ENCODE measurements at regions not wholly inside any gene's neighbourhood (a gene's known extent, or its start where the extent isn't known, plus 50 kb on each side); places are given as distances from the start of the nearest gene placed in this dataset.

- Histone ChIP-seq H3K79me2 (ENCODE audit: low read depth) (no peaks in the 10 kb centered on the region), H2AFZ (replicated peaks) (no peak overlapping the region), H3K4me2 (no peak overlapping the region), H3K4me1 (no peaks in the 10 kb centered on the region), H3F3A (ENCODE audit: low read depth) (no peaks in the 10 kb centered on the region), H3K9me3 (ENCODE audit: low read depth) (no peaks in the 10 kb centered on the region), H3K4me3 (no peak overlapping the region), H4K20me1 (ENCODE audit: low read depth) (no peaks in the 10 kb centered on the region), H3K27ac (no peak overlapping the region), H3K9ac (no peak overlapping the region), H3K27me3 (no peaks in the 10 kb centered on the region), H3K36me3 (no peaks in the 10 kb centered on the region)
- Mint-ChIP-seq H3K4me3 (no peak overlapping the region), H3K9me3 (no peaks in the 10 kb centered on the region), H3K27ac (no peak overlapping the region), H3K27me3 (ENCODE audit: insufficient read depth, low read depth) (peaks cover 5% of the 10 kb centered on the region), H3K4me1 (peaks cover 2% of the 10 kb centered on the region), H3K36me3 (no peaks in the 10 kb centered on the region)
- DNase-seq (ENCODE audit: low spot score): no peak
- no peak for TF ChIP-seq EZH2phosphoT487 (IDR thresholded peaks at IDR 0.05)
- no peak for TF ChIP-seq CTCF (IDR thresholded peaks at IDR 0.05)
- no peak for TF ChIP-seq EZH2 (IDR thresholded peaks at IDR 0.05)
These were observed 101.3 kb upstream of the CTBP2 start for GRCh38 chr10:125261491-125262186.

DNA sequence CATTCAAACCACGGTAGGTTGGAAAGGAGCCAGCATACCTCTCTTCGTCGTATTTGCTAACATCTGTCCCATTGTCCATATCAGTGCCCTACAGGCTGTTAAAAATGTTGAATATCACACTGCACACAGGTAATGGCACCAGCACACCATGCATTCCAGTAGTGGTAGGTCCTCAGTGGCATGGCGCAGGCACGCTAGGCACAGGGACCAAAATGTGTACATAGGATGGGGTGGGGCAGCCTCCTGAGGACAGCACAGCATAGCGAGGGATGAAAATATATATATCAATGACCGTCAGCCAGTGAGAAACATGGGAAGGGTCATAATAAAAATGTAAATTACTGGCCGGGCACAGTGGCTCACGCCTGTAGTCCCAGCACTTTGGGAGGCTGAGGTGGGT is 99.9 kb upstream of the CTBP2 start:
- no peaks in the 10 kb centered on the region for H3K79me2 ChIP-seq (ENCODE audit: low read depth)
- Mint-ChIP-seq H3K27ac (no peak overlapping the region), H3K9me3 (no peaks in the 10 kb centered on the region), H3K27me3 (ENCODE audit: insufficient read depth, low read depth) (peaks cover 5% of the 10 kb centered on the region), H3K4me3 (no peak overlapping the region), H3K4me1 (peaks cover 2% of the 10 kb centered on the region), H3K36me3 (no peaks in the 10 kb centered on the region)
- no peaks in the 10 kb centered on the region for H3K9me3 ChIP-seq (ENCODE audit: low read depth)
- H3F3A ChIP-seq (ENCODE audit: low read depth): no peaks in the 10 kb centered on the region
- H3K9ac ChIP-seq: no peak overlapping the region
- TF ChIP-seq CTCF (IDR thresholded peaks at IDR 0.05) (no peak), EZH2phosphoT487 (IDR thresholded peaks at IDR 0.05) (no peak), EZH2 (IDR thresholded peaks at IDR 0.05) (no peak)
- H3K4me1 ChIP-seq: no peaks in the 10 kb centered on the region
- no peak overlapping the region for H3K27ac ChIP-seq
- H3K4me2 ChIP-seq: no peak overlapping the region
- H3K27me3 ChIP-seq: no peaks in the 10 kb centered on the region
- no peak for DNase-seq (ENCODE audit: low spot score)
- no peaks in the 10 kb centered on the region for H4K20me1 ChIP-seq (ENCODE audit: low read depth)
- H3K36me3 ChIP-seq: no peaks in the 10 kb centered on the region
- H3K4me3 ChIP-seq: no peak overlapping the region
- no peak overlapping the region for H2AFZ ChIP-seq (replicated peaks)

GRCh38 chr10:125259651-125260050 is 99.3 kb upstream of the CTBP2 start:
- TF ChIP-seq EZH2phosphoT487 (IDR thresholded peaks at IDR 0.05) (no peak), CTCF (IDR thresholded peaks at IDR 0.05) (no peak), EZH2 (IDR thresholded peaks at IDR 0.05) (no peak)
- H3K4me1 ChIP-seq: no peaks in the 10 kb centered on the region
- H4K20me1 ChIP-seq (ENCODE audit: low read depth): no peaks in the 10 kb centered on the region
- no peak overlapping the region for H3K9ac ChIP-seq
- no peak overlapping the region for H2AFZ ChIP-seq (replicated peaks)
- no peak overlapping the region for H3K27ac ChIP-seq
- H3K4me2 ChIP-seq: no peak overlapping the region
- H3K36me3 ChIP-seq: no peaks in the 10 kb centered on the region
- H3K4me3 Mint-ChIP-seq: no peak overlapping the region
- no peak overlapping the region for H3K27ac Mint-ChIP-seq
- DNase-seq (ENCODE audit: low spot score): no peak
- H3K9me3 ChIP-seq (ENCODE audit: low read depth): no peaks in the 10 kb centered on the region
- peaks cover 2% of the 10 kb centered on the region for H3K4me1 Mint-ChIP-seq
- H3K27me3 ChIP-seq: no peaks in the 10 kb centered on the region
- no peak overlapping the region for H3K4me3 ChIP-seq
- peaks cover 2% of the 10 kb centered on the region for H3K27me3 Mint-ChIP-seq (ENCODE audit: insufficient read depth, low read depth)
- no peaks in the 10 kb centered on the region for H3K36me3 Mint-ChIP-seq
- no peaks in the 10 kb centered on the region for H3K79me2 ChIP-seq (ENCODE audit: low read depth)
- no peaks in the 10 kb centered on the region for H3F3A ChIP-seq (ENCODE audit: low read depth)
- H3K9me3 Mint-ChIP-seq: no peaks in the 10 kb centered on the region

All from neural progenitor cell (in vitro differentiated cells).